ENCODE measurements at regions not wholly inside any gene's neighbourhood (a gene's known extent, or its start where the extent isn't known, plus 50 kb on each side); places are given as distances from the start of the nearest gene placed in this dataset.
"Not testable (repeated sequence)": the region's sequence is repeated elsewhere in the genome, so short reads cannot be mapped to it uniquely, and the experiment has no call there.

GRCh38 chr15:22649458-22649857 is 137.0 kb upstream of the NIPA1 start:
- H3K9me3 ChIP-seq (ENCODE audit: control insufficient read depth in 2 of 2, insufficient read depth in 1 of 2, low read depth in 1 of 2, low read length in 1 of 2); H3K27me3 ChIP-seq (ENCODE audit: control insufficient read depth in 3 of 3, insufficient read depth in 3 of 3, low read length in 3 of 3); H3K36me3 ChIP-seq (ENCODE audit: control insufficient read depth in 3 of 3, insufficient read depth in 2 of 3, low read depth in 1 of 3, low read length in 3 of 3); DNase-seq; H3K27ac ChIP-seq (ENCODE audit: low read depth in 1 of 3, low read length in 2 of 3); H3K4me3 ChIP-seq (ENCODE audit: low read depth in 1 of 3, low read length in 3 of 3); H3K4me1 ChIP-seq (ENCODE audit: control insufficient read depth in 3 of 3, insufficient read depth in 2 of 3, low read depth in 1 of 3, low read length in 2 of 3); FAIRE-seq: not testable (repeated sequence)
- 71 to 80% (median 77%) methylated on average over 4 of the region's 4 CpGs for WGBS, 3 donors

GRCh38 chr15:22651179-22651578 is 135.3 kb upstream of the NIPA1 start:
- not testable (repeated sequence) for H3K27ac ChIP-seq (ENCODE audit: low read depth in 1 of 3, low read length in 2 of 3); H3K27me3 ChIP-seq (ENCODE audit: control insufficient read depth in 3 of 3, insufficient read depth in 3 of 3, low read length in 3 of 3); FAIRE-seq; H3K9me3 ChIP-seq (ENCODE audit: control insufficient read depth in 2 of 2, insufficient read depth in 1 of 2, low read depth in 1 of 2, low read length in 1 of 2); DNase-seq; H3K4me3 ChIP-seq (ENCODE audit: low read depth in 1 of 3, low read length in 3 of 3); H3K4me1 ChIP-seq (ENCODE audit: control insufficient read depth in 3 of 3, insufficient read depth in 2 of 3, low read depth in 1 of 3, low read length in 2 of 3); H3K36me3 ChIP-seq (ENCODE audit: control insufficient read depth in 3 of 3, insufficient read depth in 2 of 3, low read depth in 1 of 3, low read length in 3 of 3)
- 88 to 95% (median 90%) methylated on average over 2 of the region's 2 CpGs for WGBS, 3 donors

- H3K27me3 ChIP-seq (ENCODE audit: control insufficient read depth in 3 of 3, insufficient read depth in 3 of 3, low read length in 3 of 3); H3K4me1 ChIP-seq (ENCODE audit: control insufficient read depth in 3 of 3, insufficient read depth in 2 of 3, low read depth in 1 of 3, low read length in 2 of 3); H3K36me3 ChIP-seq (ENCODE audit: control insufficient read depth in 3 of 3, insufficient read depth in 2 of 3, low read depth in 1 of 3, low read length in 3 of 3); H3K9me3 ChIP-seq (ENCODE audit: control insufficient read depth in 2 of 2, insufficient read depth in 1 of 2, low read depth in 1 of 2, low read length in 1 of 2); FAIRE-seq: not testable (repeated sequence)
- Histone ChIP-seq H3K4me3 (ENCODE audit: low read depth in 1 of 3, low read length in 3 of 3) (peak overlapping the region; percentile 15 to 55 (median 32)), H3K27ac (ENCODE audit: low read depth in 1 of 3, low read length in 2 of 3) (peak overlapping the region in 1 of 3 donors; percentile 83)
- peak; percentile 7 to 41 for DNase-seq
- WGBS, 3 donors, result 0% methylated on average over 39 to 100 of the region's 110 CpGs
Observed at GRCh38 chr15:22664294-22665058, 122.0 kb upstream of the NIPA1 start.

- Histone ChIP-seq H3K4me3 (ENCODE audit: low read depth in 1 of 3, low read length in 3 of 3) (peak overlapping the region in 2 of 3 donors; percentile 26 to 32), H3K27ac (ENCODE audit: low read depth in 1 of 3, low read length in 2 of 3) (peak overlapping the region in 1 of 3 donors; percentile 83)
- not testable (repeated sequence) for H3K36me3 ChIP-seq (ENCODE audit: control insufficient read depth in 3 of 3, insufficient read depth in 2 of 3, low read depth in 1 of 3, low read length in 3 of 3); FAIRE-seq; H3K9me3 ChIP-seq (ENCODE audit: control insufficient read depth in 2 of 2, insufficient read depth in 1 of 2, low read depth in 1 of 2, low read length in 1 of 2); H3K4me1 ChIP-seq (ENCODE audit: control insufficient read depth in 3 of 3, insufficient read depth in 2 of 3, low read depth in 1 of 3, low read length in 2 of 3); H3K27me3 ChIP-seq (ENCODE audit: control insufficient read depth in 3 of 3, insufficient read depth in 3 of 3, low read length in 3 of 3)
- whole genome bisulfite sequencing, 3 donors, result 4 to 11% (median 9%) methylated on average over 11 to 22 of the region's 22 CpGs
- DNase-seq, result peak; percentile 1 to 36
Observed at GRCh38 chr15:22665059-22665702, 121.3 kb upstream of the NIPA1 start.

- 0 to 23% (median 8%) methylated on average over 1 of the region's 2 CpGs for WGBS, 3 donors
- H3K9me3 ChIP-seq (ENCODE audit: control insufficient read depth in 2 of 2, insufficient read depth in 1 of 2, low read depth in 1 of 2, low read length in 1 of 2); FAIRE-seq; H3K4me1 ChIP-seq (ENCODE audit: control insufficient read depth in 3 of 3, insufficient read depth in 2 of 3, low read depth in 1 of 3, low read length in 2 of 3); H3K36me3 ChIP-seq (ENCODE audit: control insufficient read depth in 3 of 3, insufficient read depth in 2 of 3, low read depth in 1 of 3, low read length in 3 of 3); H3K27me3 ChIP-seq (ENCODE audit: control insufficient read depth in 3 of 3, insufficient read depth in 3 of 3, low read length in 3 of 3); DNase-seq; H3K4me3 ChIP-seq (ENCODE audit: low read depth in 1 of 3, low read length in 3 of 3): not testable (repeated sequence)
- peak overlapping the region in 1 of 3 donors; percentile 62 for H3K27ac ChIP-seq (ENCODE audit: low read depth in 1 of 3, low read length in 2 of 3)
Observed at GRCh38 chr15:22665711-22666110, 120.7 kb upstream of the NIPA1 start.

GRCh38 chr15:22684786-22685185 is 101.7 kb upstream of the NIPA1 start:
- WGBS, 3 donors, result 35 to 61% (median 36%) methylated on average over 2 of the region's 2 CpGs
- FAIRE-seq; H3K27ac ChIP-seq (ENCODE audit: low read depth in 1 of 3, low read length in 2 of 3): not testable (repeated sequence)

GRCh38 chr15:22699881-22700280 is 86.6 kb upstream of the NIPA1 start:
- H3K27me3 ChIP-seq (ENCODE audit: control insufficient read depth in 3 of 3, insufficient read depth in 3 of 3, low read length in 3 of 3); H3K4me3 ChIP-seq (ENCODE audit: low read depth in 1 of 3, low read length in 3 of 3); H3K9me3 ChIP-seq (ENCODE audit: control insufficient read depth in 2 of 2, insufficient read depth in 1 of 2, low read depth in 1 of 2, low read length in 1 of 2); H3K4me1 ChIP-seq (ENCODE audit: control insufficient read depth in 3 of 3, insufficient read depth in 2 of 3, low read depth in 1 of 3, low read length in 2 of 3); H3K36me3 ChIP-seq (ENCODE audit: control insufficient read depth in 3 of 3, insufficient read depth in 2 of 3, low read depth in 1 of 3, low read length in 3 of 3); FAIRE-seq; H3K27ac ChIP-seq (ENCODE audit: low read depth in 1 of 3, low read length in 2 of 3); DNase-seq: not testable (repeated sequence)
- WGBS, 3 donors, result 60 to 70% (median 68%) methylated on average over 3 of the region's 3 CpGs

More at GRCh38 chr15:22684786-22685185, 101.7 kb upstream of the NIPA1 start:
- H3K4me1 ChIP-seq (ENCODE audit: control insufficient read depth in 3 of 3, insufficient read depth in 2 of 3, low read depth in 1 of 3, low read length in 2 of 3); H3K36me3 ChIP-seq (ENCODE audit: control insufficient read depth in 3 of 3, insufficient read depth in 2 of 3, low read depth in 1 of 3, low read length in 3 of 3); DNase-seq; H3K27me3 ChIP-seq (ENCODE audit: control insufficient read depth in 3 of 3, insufficient read depth in 3 of 3, low read length in 3 of 3); H3K9me3 ChIP-seq (ENCODE audit: control insufficient read depth in 2 of 2, insufficient read depth in 1 of 2, low read depth in 1 of 2, low read length in 1 of 2); H3K4me3 ChIP-seq (ENCODE audit: low read depth in 1 of 3, low read length in 3 of 3): not testable (repeated sequence)

- H3K9me3 ChIP-seq (ENCODE audit: control insufficient read depth in 2 of 2, insufficient read depth in 1 of 2, low read depth in 1 of 2, low read length in 1 of 2); H3K4me1 ChIP-seq (ENCODE audit: control insufficient read depth in 3 of 3, insufficient read depth in 2 of 3, low read depth in 1 of 3, low read length in 2 of 3); H3K27ac ChIP-seq (ENCODE audit: low read depth in 1 of 3, low read length in 2 of 3); H3K36me3 ChIP-seq (ENCODE audit: control insufficient read depth in 3 of 3, insufficient read depth in 2 of 3, low read depth in 1 of 3, low read length in 3 of 3); FAIRE-seq; DNase-seq; H3K27me3 ChIP-seq (ENCODE audit: control insufficient read depth in 3 of 3, insufficient read depth in 3 of 3, low read length in 3 of 3); H3K4me3 ChIP-seq (ENCODE audit: low read depth in 1 of 3, low read length in 3 of 3): not testable (repeated sequence)
- WGBS, 3 donors, result 89 to 95% (median 93%) methylated on average over 17 to 18 of the region's 18 CpGs
Observed at GRCh38 chr15:22710831-22711341, 75.6 kb upstream of the NIPA1 start.
